GM12878 (cell line): ENCODE measurements at regions not wholly inside any gene's neighbourhood (a gene's known extent, or its start where the extent isn't known, plus 50 kb on each side); places are given as distances from the start of the nearest gene placed in this dataset.
A peak's percentile ranks its signal among the peaks of the same experiment; 100 is the strongest.

Source experiments
- EP300 ChIP-seq, 2 experiments: fragments of 150-350 bp in 1 of 2; IDR thresholded peaks; 2 replicates each; pipeline ENCODE4 v1.6.1; 2011 to 2012; ENCODE audit warnings: low read depth in 2 of 2, low read length in 2 of 2, borderline replicate concordance in 1 of 2, improper control_type of control experiment in 1 of 2, inconsistent platforms in 1 of 2; ENCODE audit not compliant: control insufficient read depth in 1 of 2
- ETV6 ChIP-seq, 2 experiments: fragments of 450-650 bp in 1 of 2; IDR thresholded peaks in 1 of 2; conservative IDR thresholded peaks in 1 of 2; 2 replicates each; pipeline ENCODE4 v1.6.1; 2014; ENCODE audit warnings: antibody characterized with exemption in 1 of 2, borderline replicate concordance in 1 of 2, low read depth in 1 of 2, mild to moderate bottlenecking in 1 of 2, moderate library complexity in 1 of 2
- EZH2 ChIP-seq: IDR thresholded peaks from 2 replicates; pipeline ENCODE4 v1.6.1; 2012; ENCODE audit warnings: low read depth, mild to moderate bottlenecking, control low read depth, inconsistent platforms, low read length, borderline replicate concordance; ENCODE audit not compliant: control insufficient read depth
- FOXK2 ChIP-seq: fragments of 450-650 bp; IDR thresholded peaks from 2 replicates; pipeline ENCODE4 v1.6.1; 2017; ENCODE audit warnings: mild to moderate bottlenecking, moderate library complexity
- HCFC1 ChIP-seq: fragments of 150-350 bp; IDR thresholded peaks from 2 replicates; pipeline ENCODE4 v1.6.1; 2014; ENCODE audit warnings: low read length
- JUND ChIP-seq: IDR thresholded peaks from 2 replicates; pipeline ENCODE4 v1.6.1; 2012; ENCODE audit warnings: low read depth, mild to moderate bottlenecking, low read length, improper control_type of control experiment, moderate library complexity
- POLR2A ChIP-seq: IDR thresholded peaks from 2 replicates; pipeline ENCODE4 v1.6.1; 2011; ENCODE audit warnings: low read depth, mild to moderate bottlenecking, low read length
- SIN3A ChIP-seq: IDR thresholded peaks from 2 replicates; pipeline ENCODE4 v1.6.1; 2012; ENCODE audit warnings: low read depth, low read length, improper control_type of control experiment
- SP1 ChIP-seq: IDR thresholded peaks from one replicate; pipeline ENCODE4 v1.6.1; 2011; ENCODE audit warnings: low read depth, low read length
- TCF3 ChIP-seq: IDR thresholded peaks from 2 replicates; pipeline ENCODE4 v1.6.1; 2012; ENCODE audit warnings: low read depth, mild to moderate bottlenecking, low read length, borderline replicate concordance; ENCODE audit not compliant: insufficient read depth
- ZZZ3 ChIP-seq: IDR thresholded peaks from 2 replicates; pipeline ENCODE4 v1.6.1; 2011; ENCODE audit warnings: low read depth; ENCODE audit not compliant: control insufficient read depth, insufficient read length

- TF ChIP-seq EZH2 (no peak), TCF3 (no peak), SP1 (no peak), POLR2A (no peak), ETV6 (conservative IDR thresholded peaks at IDR 0.05 in 1 of 2, IDR thresholded peaks at IDR 0.05 in 1 of 2; ENCODE audit: borderline replicate concordance in 1 of 2, low read depth in 1 of 2) (peak in 1 of 2 experiments; percentile 32; a peak in 1 of 4 replicates), HCFC1 (no peak), ZZZ3 (no peak), JUND (no peak), SIN3A (no peak), EP300 (IDR thresholded peaks at IDR 0.05; ENCODE audit: borderline replicate concordance in 1 of 2, control insufficient read depth in 1 of 2, low read depth in 2 of 2, low read length in 2 of 2) (peak in 1 of 2 experiments; percentile 10; a peak in 2 of 4 replicates), FOXK2 (no peak)
Measured at GRCh38 chr6:6810727-6811126, 222.2 kb downstream of the LY86 start.
